ENCODE measurements at regions not wholly inside any gene's neighbourhood (a gene's known extent, or its start where the extent isn't known, plus 50 kb on each side); places are given as distances from the start of the nearest gene placed in this dataset.

DNA sequence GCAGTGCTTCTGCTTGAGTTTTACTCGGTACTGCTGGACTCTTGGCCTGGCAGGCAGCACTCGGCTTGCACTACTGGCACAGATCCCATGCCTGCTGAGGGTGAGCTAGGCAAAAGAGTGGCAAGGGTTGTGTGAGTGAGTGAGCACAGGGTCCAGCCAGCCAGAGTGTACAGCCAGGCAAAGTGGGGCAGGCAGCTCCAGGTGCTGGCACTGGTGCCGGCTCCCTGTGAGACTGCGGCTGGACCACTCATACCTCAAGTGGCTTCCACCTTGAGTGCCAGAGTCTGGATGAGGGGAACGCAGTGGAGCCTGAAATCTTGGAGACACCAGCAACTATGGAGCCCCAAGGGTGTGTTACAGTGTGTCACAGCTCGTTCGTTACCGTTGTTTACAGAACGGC, 1451.9 kb upstream of the AGA start:
- DNase-seq (ENCODE audit: low spot score) = no peak
- peak; percentile 20 for ATAC-seq
- intact Hi-C loops (cut with DNase I) = no loop called here

GRCh38 chr4:178899084-178899483, 1456.8 kb upstream of the AGA start:
- intact Hi-C loops (cut with DNase I) = no loop called here
- DNase-seq (ENCODE audit: low spot score) = no peak

DNA sequence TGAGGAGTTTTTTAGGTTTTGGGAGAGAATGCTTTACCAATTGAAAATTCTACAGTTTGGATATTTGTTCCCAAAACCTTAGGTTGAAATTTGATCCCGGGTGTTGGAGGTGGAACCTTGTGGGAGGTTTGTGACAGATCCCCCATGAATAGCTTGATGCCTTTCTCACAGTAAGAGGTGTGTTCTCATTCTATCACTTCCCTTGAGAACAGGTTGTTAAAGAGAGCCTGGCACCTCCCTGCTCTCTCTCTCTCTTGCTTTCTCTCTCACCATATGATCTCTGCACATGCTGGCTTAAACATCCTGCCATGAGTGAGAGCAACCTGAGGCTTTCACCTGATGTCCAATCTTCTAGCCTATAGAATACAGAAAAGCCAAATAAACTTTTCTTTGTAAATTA, 1475.5 kb upstream of the AGA start:
- intact Hi-C loops (cut with DNase I) = no loop called here
- ATAC-seq (no peak), DNase-seq (ENCODE audit: low spot score) (no peak)

More at GRCh38 chr4:178899084-178899483, 1456.8 kb upstream of the AGA start:
- no peak for ATAC-seq

- ATAC-seq (no peak), DNase-seq (ENCODE audit: low spot score) (no peak)
- intact Hi-C loops (cut with DNase I) = no loop called here
Observed at GRCh38 chr4:178937130-178937529, 1494.9 kb upstream of the AGA start.

DNA sequence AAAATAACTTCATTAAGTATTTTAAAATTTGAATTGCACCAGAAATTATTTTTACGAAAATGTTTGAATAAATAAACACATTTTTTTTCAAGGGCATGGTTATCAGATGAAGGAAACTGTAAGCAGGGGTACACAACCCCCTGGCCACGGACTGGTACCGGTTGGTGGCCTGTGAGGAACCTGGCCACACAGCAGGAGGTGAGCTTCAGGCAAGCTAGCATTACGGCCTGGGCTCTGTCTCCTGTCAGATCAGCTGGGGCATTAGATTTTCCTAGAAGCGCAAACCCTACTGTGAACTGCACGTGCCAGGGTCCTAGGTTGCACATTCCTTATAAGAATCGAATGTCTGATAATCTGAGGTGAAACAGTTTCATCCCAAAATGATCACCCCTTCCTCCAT, 1499.7 kb upstream of the AGA start:
- intact Hi-C loops (cut with DNase I) = no loop called here
- ATAC-seq = no peak

GRCh38 chr4:178953447-178954120, 1511.3 kb upstream of the AGA start:
- peak; percentile 22 for ATAC-seq
- intact Hi-C loops (cut with DNase I) = no loop called here
- no peak for DNase-seq (ENCODE audit: low spot score)

More for the DNA sequence above, 1499.7 kb upstream of the AGA start:
- no peak for DNase-seq (ENCODE audit: low spot score)

DNA sequence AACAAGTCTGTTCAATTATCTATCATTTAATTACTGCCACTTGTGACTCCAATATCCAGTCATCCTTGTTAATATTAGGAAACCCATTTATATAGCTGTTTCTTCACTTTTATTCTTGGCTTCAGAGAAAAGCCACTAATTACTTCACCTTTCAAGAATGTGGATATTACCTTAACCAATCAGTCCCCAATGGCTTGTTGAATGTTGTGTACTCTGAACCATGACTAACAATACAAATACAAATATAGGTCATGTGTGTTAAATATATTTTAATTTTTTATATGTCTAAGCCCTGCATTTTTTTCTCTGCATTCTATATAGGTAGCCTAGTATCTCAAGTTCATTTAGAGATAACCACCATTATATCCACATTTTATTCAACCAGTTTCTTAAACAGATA, 1513.4 kb upstream of the AGA start:
- DNase-seq (ENCODE audit: low spot score) (no peak), ATAC-seq (no peak)
- intact Hi-C loops (cut with DNase I) = no loop called here

- ATAC-seq = no peak
- no peak for DNase-seq (ENCODE audit: low spot score)
- intact Hi-C loops (cut with DNase I) = no loop called here
Observed at GRCh38 chr4:178958725-178959440, 1516.6 kb upstream of the AGA start.

GRCh38 chr4:178963446-178964045, 1521.3 kb upstream of the AGA start:
- no peak for DNase-seq (ENCODE audit: low spot score)
- ATAC-seq = no peak
- intact Hi-C loops (cut with DNase I) = no loop called here

DNA sequence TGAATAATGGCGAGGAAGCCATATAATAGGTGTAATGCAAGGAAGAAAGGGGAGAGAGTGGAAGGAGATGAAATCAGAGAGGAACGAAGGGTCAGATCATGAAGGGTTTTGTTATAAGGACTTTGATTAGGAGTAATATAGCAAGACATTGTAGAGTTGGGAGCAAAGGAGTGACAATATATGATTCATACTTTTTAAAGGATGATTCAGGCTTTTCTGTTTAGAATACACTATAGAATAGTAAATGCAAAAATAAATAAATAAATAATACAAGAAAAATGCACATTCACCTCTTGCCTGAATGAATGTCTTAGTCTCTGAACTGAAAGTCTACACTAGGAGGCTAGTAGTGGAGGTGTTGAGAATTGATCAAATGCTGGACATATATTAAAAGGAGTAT, 1524.4 kb upstream of the AGA start:
- intact Hi-C loops (cut with DNase I) = no loop called here
- no peak for DNase-seq (ENCODE audit: low spot score)
- no peak for ATAC-seq

GRCh38 chr4:178970433-178971140, 1528.3 kb upstream of the AGA start:
- ATAC-seq (no peak), DNase-seq (ENCODE audit: low spot score) (no peak)
- intact Hi-C loops (cut with DNase I) = no loop called here

DNA sequence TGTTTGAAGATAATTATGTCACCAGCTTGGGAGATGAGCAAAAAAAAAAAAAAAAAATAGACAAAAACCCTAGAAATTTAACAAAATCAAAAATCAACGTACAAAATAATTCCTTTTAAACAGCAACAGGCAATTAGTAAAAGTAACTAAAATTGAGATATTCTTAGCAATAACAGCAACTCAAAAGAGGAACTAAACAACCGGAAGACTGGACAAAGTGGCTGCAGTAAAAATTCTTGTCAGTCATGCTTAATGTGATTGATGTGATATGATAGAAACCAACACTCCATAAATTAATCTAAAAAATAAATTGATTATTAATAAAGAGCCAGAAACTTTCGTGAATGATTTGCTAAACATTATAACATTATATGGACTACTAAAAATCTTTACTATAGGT, 1534.6 kb upstream of the AGA start:
- no peak for ATAC-seq
- intact Hi-C loops (cut with DNase I) = no loop called here
- no peak for DNase-seq (ENCODE audit: low spot score)

DNA sequence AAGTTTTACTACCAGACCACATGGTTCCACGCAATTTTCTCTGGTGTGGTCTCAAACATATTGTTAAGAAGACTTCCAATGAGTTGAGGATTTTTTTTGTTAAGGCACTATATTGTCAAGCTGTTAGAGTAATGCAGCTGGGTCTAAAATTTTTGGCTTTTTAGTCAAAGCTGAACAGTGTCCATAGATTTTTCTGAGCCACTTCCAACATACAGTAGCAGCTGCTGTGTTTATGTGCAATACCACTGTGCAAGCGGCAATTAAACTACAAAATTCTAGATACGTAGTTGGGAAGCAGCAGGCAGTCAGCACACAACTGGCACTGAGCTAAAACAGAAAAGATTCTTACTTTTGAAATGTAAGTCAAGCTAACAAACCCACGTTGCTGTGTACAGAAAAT, 1551.1 kb upstream of the AGA start:
- no peak for ATAC-seq
- intact Hi-C loops (cut with DNase I) = no loop called here
- DNase-seq (ENCODE audit: low spot score) = no peak

- no peak for ATAC-seq
- DNase-seq (ENCODE audit: low spot score) = no peak
- intact Hi-C loops (cut with DNase I) = no loop called here
Observed at GRCh38 chr4:179001918-179002317, 1559.7 kb upstream of the AGA start.

DNA sequence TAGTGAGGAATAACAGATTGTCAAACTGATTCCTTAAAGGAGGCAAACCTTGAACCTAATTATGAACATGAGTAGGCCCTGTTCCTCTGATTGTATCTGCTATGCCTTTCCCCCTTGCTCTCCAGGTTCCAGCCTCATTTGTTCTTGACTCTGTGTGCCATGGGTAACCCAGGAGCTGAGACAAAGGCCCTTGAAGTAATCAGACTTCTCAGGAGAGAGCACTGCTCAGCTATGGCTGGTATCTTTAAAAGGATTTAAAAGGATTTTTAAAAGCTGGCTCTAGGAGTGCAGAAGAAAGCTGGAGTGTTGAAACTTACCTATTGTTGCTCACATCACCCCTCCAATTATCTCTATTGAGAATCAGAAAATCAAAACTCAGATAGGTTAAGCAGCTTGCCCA, 1565.5 kb upstream of the AGA start:
- ATAC-seq (no peak), DNase-seq (ENCODE audit: low spot score) (no peak)
- intact Hi-C loops (cut with DNase I) = no loop called here

- intact Hi-C loops (cut with DNase I) = no loop called here
- no peak for DNase-seq (ENCODE audit: low spot score)
- no peak for ATAC-seq
Observed at GRCh38 chr4:179017581-179017980, 1575.3 kb upstream of the AGA start.

DNA sequence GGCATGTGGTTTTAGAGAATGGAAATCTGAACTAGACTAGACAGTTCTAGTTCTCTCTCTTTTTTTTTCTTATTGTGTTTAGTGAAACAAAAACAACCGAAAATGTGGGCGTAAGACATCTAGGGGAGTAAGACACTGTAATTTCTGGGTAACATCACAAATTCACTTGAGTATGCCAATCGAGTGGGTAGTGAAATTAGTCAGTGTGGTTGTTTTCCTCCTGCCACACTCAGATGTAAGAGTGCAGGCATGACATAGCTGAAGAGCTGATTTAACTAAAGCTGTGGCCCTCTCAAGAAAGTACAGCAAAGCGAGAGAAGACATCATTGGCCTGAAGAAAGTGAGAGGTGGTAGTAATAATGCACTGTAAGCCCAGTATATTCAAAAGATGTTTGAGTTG, 1585.3 kb upstream of the AGA start:
- no peak for ATAC-seq
- DNase-seq (ENCODE audit: low spot score) = no peak
- intact Hi-C loops (cut with DNase I) = no loop called here

DNA sequence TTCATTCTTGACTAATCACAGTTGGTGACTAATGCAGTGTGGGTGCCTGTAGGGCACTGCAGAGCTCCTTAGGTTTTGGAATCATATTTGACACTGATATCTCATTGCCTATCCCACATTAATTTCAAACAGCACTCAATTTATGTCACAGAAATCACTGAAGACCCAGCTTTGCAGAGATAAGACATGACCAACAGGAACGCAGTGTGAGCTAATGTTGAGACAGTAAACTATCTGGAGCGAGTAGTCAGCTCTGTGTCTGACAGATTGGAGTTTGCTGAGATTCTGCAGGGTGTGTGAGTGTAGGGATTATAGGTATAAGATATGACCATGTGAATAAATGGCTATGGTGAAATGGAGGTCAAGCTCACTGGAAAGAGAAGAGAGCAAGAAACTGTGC, 1586.1 kb upstream of the AGA start:
- DNase-seq (ENCODE audit: low spot score) = no peak
- intact Hi-C loops (cut with DNase I) = no loop called here
- no peak for ATAC-seq

DNA sequence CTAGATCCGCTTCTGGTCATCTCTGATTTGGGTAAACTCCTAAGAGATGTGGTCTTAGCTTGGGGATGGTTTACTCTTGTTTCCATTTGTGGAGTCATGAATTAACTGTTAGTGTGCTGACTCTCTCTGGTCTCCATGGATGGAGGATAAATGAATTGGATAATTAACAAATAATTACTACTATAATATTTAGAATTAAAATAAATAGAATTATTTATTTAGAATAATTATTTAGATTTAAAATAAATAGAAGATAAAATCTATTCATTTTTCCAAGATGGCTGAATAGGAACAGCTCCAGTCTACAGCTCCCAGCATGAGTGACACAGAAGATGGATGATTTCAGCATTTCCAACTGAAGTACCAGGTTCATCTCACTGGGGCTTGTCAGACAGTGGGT, 1587.4 kb upstream of the AGA start:
- DNase-seq (ENCODE audit: low spot score) (no peak), ATAC-seq (no peak)
- intact Hi-C loops (cut with DNase I) = no loop called here

- ATAC-seq = no peak
- DNase-seq (ENCODE audit: low spot score) = no peak
- intact Hi-C loops (cut with DNase I) = no loop called here
Observed at GRCh38 chr4:179040259-179040658, 1598.0 kb upstream of the AGA start.
